Lung (tissue), 11 donors: ENCODE measurements at regions not wholly inside any gene's neighbourhood (a gene's known extent, or its start where the extent isn't known, plus 50 kb on each side); places are given as distances from the start of the nearest gene placed in this dataset.
A peak's percentile ranks its signal among the peaks of the same experiment; 100 is the strongest.

Experiments
- ATAC-seq: fragments of 200-7000 bp; cut with Tn5 transposase; one replicate; pipeline ENCODE4 v1.9.1; 2020; ENCODE audit warnings: moderate number of reproducible peaks; ENCODE audit not compliant: insufficient read depth, low FRiP score
- DNase-seq, 3 donors: peaks; one replicate each; pipeline ENCODE4 v3.0.0-alpha.2; 2013 to 2017
- H3K27ac ChIP-seq, 2 donors: one replicate each; pipeline ENCODE4 v1.5.1; 2013; ENCODE audit warnings: mild to moderate bottlenecking in 2 of 2, moderate library complexity in 2 of 2, control low read depth in 1 of 2, inconsistent platforms in 1 of 2, low read depth in 1 of 2, low read length in 1 of 2
- H3K27me3 ChIP-seq, 3 donors: one replicate each; pipeline ENCODE4 v1.5.1; 2013; ENCODE audit warnings: low read length in 2 of 3; ENCODE audit not compliant: control insufficient read depth in 3 of 3, insufficient read depth in 3 of 3
- H3K36me3 ChIP-seq, 4 donors: one replicate each; pipeline ENCODE4 v1.5.1; 2013; ENCODE audit warnings: low read length in 4 of 4, mild to moderate bottlenecking in 1 of 4, moderate library complexity in 1 of 4; ENCODE audit not compliant: control insufficient read depth in 4 of 4, insufficient read depth in 4 of 4
- H3K4me1 ChIP-seq, 5 donors: one replicate each; pipeline ENCODE4 v1.5.1; 2013; ENCODE audit warnings: low read length in 5 of 5, mild to moderate bottlenecking in 2 of 5, moderate library complexity in 1 of 5; ENCODE audit not compliant: control insufficient read depth in 5 of 5, insufficient read depth in 5 of 5
- H3K4me3 ChIP-seq: one replicate; pipeline ENCODE4 v1.5.1; 2013; ENCODE audit warnings: mild to moderate bottlenecking, control low read depth, moderate library complexity
- H3K9ac ChIP-seq, 2 donors: one replicate each; pipeline ENCODE4 v1.5.1; 2013; ENCODE audit warnings: low read length in 2 of 2, control low read depth in 1 of 2; ENCODE audit not compliant: insufficient read depth in 1 of 2
- H3K9me3 ChIP-seq, 4 donors: one replicate each; pipeline ENCODE4 v1.5.1; 2013; ENCODE audit warnings: low read length in 3 of 4, mild to moderate bottlenecking in 1 of 4, moderate library complexity in 1 of 4; ENCODE audit not compliant: control insufficient read depth in 4 of 4, insufficient read depth in 3 of 4
- CTCF ChIP-seq: IDR thresholded peaks from 2 replicates; pipeline ENCODE4 v1.5.1; 2012; ENCODE audit warnings: mild to moderate bottlenecking; ENCODE audit errors: control extremely low read depth, extremely low read depth
- whole genome bisulfite sequencing, 2 donors: extraction: QIAGEN DNeasy Blood & Tissue Kit; methylation state at CpG; one replicate each; pipeline ENCODE4 v1.1.7; 2013; 5-methylcytosine and 5-hydroxymethylcytosine counted together
- donor health status: control.
- donor health status: control.
- donor health status: Bipolar disorder and iron deficiency.
- donor health status: healthy.
- donor health status: DM: yes; HTN: yes; CAD: no.

- H3K27me3 ChIP-seq: no peaks in the 10 kb centered on the region
- 60 to 73% methylated on average over 3 of the region's 3 CpGs for WGBS, 2 donors
- H3K4me1 ChIP-seq: peaks cover 0 to 11% (median 0%) of the 10 kb centered on the region in 5 donors
- TF ChIP-seq CTCF: no peak
- ATAC-seq (no peak), DNase-seq (no peak)
- no peaks in the 10 kb centered on the region for H3K36me3 ChIP-seq
- H3K9ac ChIP-seq: no peak overlapping the region
- H3K9me3 ChIP-seq: peaks cover 0 to 3% (median 0%) of the 10 kb centered on the region in 4 donors
- no peak overlapping the region for H3K27ac ChIP-seq
- H3K4me3 ChIP-seq: no peak overlapping the region
Measured at GRCh38 chr7:34219153-34219718, 313.9 kb downstream of the BMPER start.

- ATAC-seq (no peak), DNase-seq (peak in 2 of 3 donors; percentile 29 to 73)
- Histone ChIP-seq H3K9ac (no peak overlapping the region), H3K36me3 (no peaks in the 10 kb centered on the region), H3K9me3 (no peaks in the 10 kb centered on the region), H3K27me3 (no peaks in the 10 kb centered on the region), H3K27ac (no peak overlapping the region), H3K4me1 (peaks cover 0 to 11% (median 0%) of the 10 kb centered on the region in 5 donors), H3K4me3 (no peak overlapping the region)
- 56 to 76% methylated on average over 4 of the region's 4 CpGs for WGBS, 2 donors
- no peak for TF ChIP-seq CTCF
Measured at GRCh38 chr7:34220506-34221185, 315.3 kb downstream of the BMPER start.

GRCh38 chr7:34222316-34222715 lies 317.0 kb downstream of the BMPER start:
- TF ChIP-seq CTCF: no peak
- H3K4me3 ChIP-seq: no peak overlapping the region
- H3K4me1 ChIP-seq: peaks cover 0 to 11% (median 0%) of the 10 kb centered on the region in 5 donors
- no peaks in the 10 kb centered on the region for H3K27me3 ChIP-seq
- no peaks in the 10 kb centered on the region for H3K36me3 ChIP-seq
- H3K9me3 ChIP-seq: no peaks in the 10 kb centered on the region
- H3K9ac ChIP-seq: no peak overlapping the region
- H3K27ac ChIP-seq: no peak overlapping the region
- DNase-seq (no peak), ATAC-seq (no peak)
